Activated T-cell treated with anti-CD3 and anti-CD28 coated beads, Interleukin-2, amount 50 U/mL, for 48 hours (primary cell): ENCODE measurements at regions not wholly inside any gene's neighbourhood (a gene's known extent, or its start where the extent isn't known, plus 50 kb on each side); places are given as distances from the start of the nearest gene placed in this dataset.
"Not testable (repeated sequence)": the region's sequence is repeated elsewhere in the genome, so short reads cannot be mapped to it uniquely, and the experiment has no call there.

ENCODE experiments used
- DNase-seq, 2 experiments: peaks; one replicate each; pipeline ENCODE4 v3.0.0-alpha.2; 2020

GRCh38 chr3:88812576-88812975 is 294.8 kb upstream of the EPHA3 start:
- no peak for DNase-seq

- DNase-seq = no peak
These were observed 291.0 kb upstream of the EPHA3 start for GRCh38 chr3:88816445-88816844.

- no peak for DNase-seq
These were observed 282.5 kb upstream of the EPHA3 start for GRCh38 chr3:88824666-88825564.

- no peak for DNase-seq
These were observed 279.0 kb upstream of the EPHA3 start for GRCh38 chr3:88828466-88828865.

GRCh38 chr3:88852606-88853005 is 254.8 kb upstream of the EPHA3 start:
- no peak for DNase-seq

- no peak for DNase-seq
These were observed 244.2 kb upstream of the EPHA3 start for GRCh38 chr3:88863196-88863595.

GRCh38 chr3:88876724-88877123 is 230.7 kb upstream of the EPHA3 start:
- DNase-seq = no peak

GRCh38 chr3:88879905-88880304 is 227.5 kb upstream of the EPHA3 start:
- no peak for DNase-seq

GRCh38 chr3:88882121-88882520 is 225.3 kb upstream of the EPHA3 start:
- DNase-seq = no peak

GRCh38 chr3:88886624-88887023 is 220.8 kb upstream of the EPHA3 start:
- not testable (repeated sequence) for DNase-seq

- DNase-seq = no peak
These were observed 211.4 kb upstream of the EPHA3 start for GRCh38 chr3:88896026-88896425.

GRCh38 chr3:88912294-88912877 is 195.0 kb upstream of the EPHA3 start:
- no peak for DNase-seq

- no peak for DNase-seq
These were observed 188.6 kb upstream of the EPHA3 start for GRCh38 chr3:88918841-88919240.

GRCh38 chr3:88921986-88922385 is 185.4 kb upstream of the EPHA3 start:
- no peak for DNase-seq

GRCh38 chr3:88926221-88926620 is 181.2 kb upstream of the EPHA3 start:
- no peak for DNase-seq

GRCh38 chr3:88930611-88931010 is 176.8 kb upstream of the EPHA3 start:
- no peak for DNase-seq

- DNase-seq = no peak
These were observed 170.6 kb upstream of the EPHA3 start for GRCh38 chr3:88936831-88937230.

- DNase-seq = no peak
These were observed 167.1 kb upstream of the EPHA3 start for GRCh38 chr3:88940296-88940695.

- DNase-seq = no peak
These were observed 160.4 kb upstream of the EPHA3 start for GRCh38 chr3:88947013-88947412.

GRCh38 chr3:88954853-88955252 is 152.6 kb upstream of the EPHA3 start:
- DNase-seq = no peak

GRCh38 chr3:88955274-88955673 is 152.1 kb upstream of the EPHA3 start:
- DNase-seq = no peak

- DNase-seq = no peak
These were observed 149.5 kb upstream of the EPHA3 start for GRCh38 chr3:88957711-88958439.

GRCh38 chr3:88960019-88960418 is 147.4 kb upstream of the EPHA3 start:
- DNase-seq = no peak

GRCh38 chr3:88963003-88963402 is 144.4 kb upstream of the EPHA3 start:
- DNase-seq = no peak
